ENCODE measurements at regions not wholly inside any gene's neighbourhood (a gene's known extent, or its start where the extent isn't known, plus 50 kb on each side); places are given as distances from the start of the nearest gene placed in this dataset.

DNA sequence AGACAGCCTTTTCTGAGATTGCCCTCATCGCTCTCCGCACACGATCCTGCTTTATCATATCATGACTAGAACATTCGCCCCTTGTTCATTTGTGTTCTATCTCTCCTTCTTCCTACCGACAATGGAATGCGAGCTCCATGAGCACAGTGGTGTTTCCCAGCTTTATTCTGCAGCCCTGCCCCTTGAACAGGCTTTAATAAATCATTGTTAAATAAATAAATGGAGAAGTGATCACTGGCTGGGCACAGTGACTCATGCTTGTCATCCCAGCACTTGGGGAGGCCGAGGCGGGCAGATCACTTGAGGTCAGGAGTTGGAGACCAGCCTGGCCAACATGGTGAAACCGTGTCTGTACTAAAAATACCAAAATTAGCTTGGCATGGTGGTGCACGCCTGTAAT lies 1063.3 kb upstream of the EEF2KMT start:
- TF ChIP-seq ZFX (IDR thresholded peaks at IDR 0.05), result no peak
- TF ChIP-seq, protein P1, sequence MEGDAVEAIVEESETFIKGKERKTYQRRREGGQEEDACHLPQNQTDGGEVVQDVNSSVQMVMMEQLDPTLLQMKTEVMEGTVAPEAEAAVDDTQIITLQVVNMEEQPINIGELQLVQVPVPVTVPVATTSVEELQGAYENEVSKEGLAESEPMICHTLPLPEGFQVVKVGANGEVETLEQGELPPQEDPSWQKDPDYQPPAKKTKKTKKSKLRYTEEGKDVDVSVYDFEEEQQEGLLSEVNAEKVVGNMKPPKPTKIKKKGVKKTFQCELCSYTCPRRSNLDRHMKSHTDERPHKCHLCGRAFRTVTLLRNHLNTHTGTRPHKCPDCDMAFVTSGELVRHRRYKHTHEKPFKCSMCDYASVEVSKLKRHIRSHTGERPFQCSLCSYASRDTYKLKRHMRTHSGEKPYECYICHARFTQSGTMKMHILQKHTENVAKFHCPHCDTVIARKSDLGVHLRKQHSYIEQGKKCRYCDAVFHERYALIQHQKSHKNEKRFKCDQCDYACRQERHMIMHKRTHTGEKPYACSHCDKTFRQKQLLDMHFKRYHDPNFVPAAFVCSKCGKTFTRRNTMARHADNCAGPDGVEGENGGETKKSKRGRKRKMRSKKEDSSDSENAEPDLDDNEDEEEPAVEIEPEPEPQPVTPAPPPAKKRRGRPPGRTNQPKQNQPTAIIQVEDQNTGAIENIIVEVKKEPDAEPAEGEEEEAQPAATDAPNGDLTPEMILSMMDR (IDR thresholded peaks at IDR 0.05 in 2 of 3, conservative IDR thresholded peaks at IDR 0.05 in 1 of 3; ENCODE audit: borderline replicate concordance in 1 of 3, insufficient read depth in 1 of 3, low read depth in 2 of 3, low read length in 2 of 3), result no peak
- no peak for TF ChIP-seq EGR1 (IDR thresholded peaks at IDR 0.05; ENCODE audit: low read depth)
- TF ChIP-seq SRF (IDR thresholded peaks at IDR 0.05; ENCODE audit: low read depth), result no peak
- TF ChIP-seq, protein P2, sequence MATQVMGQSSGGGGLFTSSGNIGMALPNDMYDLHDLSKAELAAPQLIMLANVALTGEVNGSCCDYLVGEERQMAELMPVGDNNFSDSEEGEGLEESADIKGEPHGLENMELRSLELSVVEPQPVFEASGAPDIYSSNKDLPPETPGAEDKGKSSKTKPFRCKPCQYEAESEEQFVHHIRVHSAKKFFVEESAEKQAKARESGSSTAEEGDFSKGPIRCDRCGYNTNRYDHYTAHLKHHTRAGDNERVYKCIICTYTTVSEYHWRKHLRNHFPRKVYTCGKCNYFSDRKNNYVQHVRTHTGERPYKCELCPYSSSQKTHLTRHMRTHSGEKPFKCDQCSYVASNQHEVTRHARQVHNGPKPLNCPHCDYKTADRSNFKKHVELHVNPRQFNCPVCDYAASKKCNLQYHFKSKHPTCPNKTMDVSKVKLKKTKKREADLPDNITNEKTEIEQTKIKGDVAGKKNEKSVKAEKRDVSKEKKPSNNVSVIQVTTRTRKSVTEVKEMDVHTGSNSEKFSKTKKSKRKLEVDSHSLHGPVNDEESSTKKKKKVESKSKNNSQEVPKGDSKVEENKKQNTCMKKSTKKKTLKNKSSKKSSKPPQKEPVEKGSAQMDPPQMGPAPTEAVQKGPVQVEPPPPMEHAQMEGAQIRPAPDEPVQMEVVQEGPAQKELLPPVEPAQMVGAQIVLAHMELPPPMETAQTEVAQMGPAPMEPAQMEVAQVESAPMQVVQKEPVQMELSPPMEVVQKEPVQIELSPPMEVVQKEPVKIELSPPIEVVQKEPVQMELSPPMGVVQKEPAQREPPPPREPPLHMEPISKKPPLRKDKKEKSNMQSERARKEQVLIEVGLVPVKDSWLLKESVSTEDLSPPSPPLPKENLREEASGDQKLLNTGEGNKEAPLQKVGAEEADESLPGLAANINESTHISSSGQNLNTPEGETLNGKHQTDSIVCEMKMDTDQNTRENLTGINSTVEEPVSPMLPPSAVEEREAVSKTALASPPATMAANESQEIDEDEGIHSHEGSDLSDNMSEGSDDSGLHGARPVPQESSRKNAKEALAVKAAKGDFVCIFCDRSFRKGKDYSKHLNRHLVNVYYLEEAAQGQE (IDR thresholded peaks at IDR 0.05; ENCODE audit: low read depth), result no peak
- no peak for TF ChIP-seq RAD21 (IDR thresholded peaks at IDR 0.05; ENCODE audit: low read depth)
- no peak for TF ChIP-seq ZNF274 (IDR thresholded peaks at IDR 0.05; ENCODE audit: low read depth, low read length)
- TF ChIP-seq POLR2A (IDR thresholded peaks at IDR 0.05; ENCODE audit: borderline replicate concordance, extremely low read depth, insufficient read depth, insufficient read length), result no peak
- TF ChIP-seq POLR2AphosphoS5 (IDR thresholded peaks at IDR 0.05; ENCODE audit: low read depth, low read length), result no peak
- TF ChIP-seq EZH2 (IDR thresholded peaks at IDR 0.05), result no peak
- TF ChIP-seq, protein P3, sequence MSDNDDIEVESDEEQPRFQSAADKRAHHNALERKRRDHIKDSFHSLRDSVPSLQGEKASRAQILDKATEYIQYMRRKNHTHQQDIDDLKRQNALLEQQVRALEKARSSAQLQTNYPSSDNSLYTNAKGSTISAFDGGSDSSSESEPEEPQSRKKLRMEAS (IDR thresholded peaks at IDR 0.05), result no peak
